GM06990 (cell line): ENCODE measurements at regions not wholly inside any gene's neighbourhood (a gene's known extent, or its start where the extent isn't known, plus 50 kb on each side); places are given as distances from the start of the nearest gene placed in this dataset.

Experiments used
- DNase-seq: peaks from one replicate; pipeline ENCODE4 v3.0.0-alpha.2; 2011; ENCODE audit not compliant: insufficient read length; ENCODE audit errors: extremely low read depth
- H3K27me3 ChIP-seq: replicated peaks from 2 replicates; pipeline ENCODE4 v1.6.0; 2011; ENCODE audit warnings: low read length; ENCODE audit not compliant: control insufficient read depth, insufficient read depth
- H3K36me3 ChIP-seq: 2 replicates; pipeline ENCODE4 v1.5.1; 2011; ENCODE audit warnings: low read length; ENCODE audit not compliant: control insufficient read depth, insufficient read depth
- H3K4me3 ChIP-seq: replicated peaks from 2 replicates; pipeline ENCODE4 v1.5.1; 2011; ENCODE audit warnings: low read depth, mild to moderate bottlenecking, control low read depth, low read length
- CTCF ChIP-seq: IDR thresholded peaks from 2 replicates; pipeline ENCODE4 v1.5.1; 2011; ENCODE audit warnings: low read length, control low read depth, mild to moderate bottlenecking, inconsistent platforms; ENCODE audit not compliant: insufficient read depth, poor library complexity, severe bottlenecking

GRCh38 chr1:37415611-37416244, 58.7 kb upstream of the ZC3H12A start:
- no peak for DNase-seq
- no peak for TF ChIP-seq CTCF

DNA sequence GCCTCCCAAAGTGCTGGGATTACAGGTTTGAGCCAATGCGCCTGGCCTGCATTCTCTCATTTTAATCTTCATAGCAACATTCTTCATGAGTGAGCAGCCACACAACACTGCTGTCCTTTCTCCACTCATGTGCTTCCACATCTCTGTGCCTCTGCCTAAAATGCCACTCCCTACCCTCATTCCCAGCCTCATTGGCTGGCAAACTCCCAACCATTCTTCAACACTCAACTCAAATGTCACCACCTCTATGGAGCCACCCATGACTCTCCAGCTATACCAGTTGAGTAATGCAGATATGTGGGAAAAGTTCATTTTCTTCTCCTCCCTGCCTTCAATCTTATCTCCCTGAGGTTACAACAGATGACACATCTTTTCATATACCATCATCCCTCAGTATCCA, 53.9 kb upstream of the ZC3H12A start:
- no peak for TF ChIP-seq CTCF
- no peaks in the 10 kb centered on the region for H3K27me3 ChIP-seq
- no peak for DNase-seq
- H3K36me3 ChIP-seq, result no peaks in the 10 kb centered on the region
- no peak overlapping the region for H3K4me3 ChIP-seq

More at GRCh38 chr1:37415611-37416244, 58.7 kb upstream of the ZC3H12A start:
- no peaks in the 10 kb centered on the region for H3K36me3 ChIP-seq
- H3K27me3 ChIP-seq, result no peaks in the 10 kb centered on the region
- no peak overlapping the region for H3K4me3 ChIP-seq

DNA sequence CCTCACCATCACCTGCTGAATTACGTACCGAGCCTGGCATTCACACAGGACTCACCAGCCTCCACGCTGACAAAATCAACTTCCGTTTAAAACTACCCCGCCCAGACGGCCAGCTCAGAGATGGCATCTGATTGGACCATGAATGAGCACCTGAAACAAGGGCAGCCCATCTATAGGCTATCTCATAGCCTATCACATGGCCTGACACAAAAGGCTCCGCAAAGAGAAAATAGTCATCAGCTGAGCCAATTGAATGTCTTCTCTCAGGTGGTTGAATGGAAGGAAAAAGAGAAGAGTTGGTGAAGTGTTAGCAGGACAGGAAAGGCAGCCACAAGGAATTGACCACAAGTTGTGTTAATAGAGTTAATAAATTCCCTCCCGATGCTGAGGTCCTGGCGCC, 50.6 kb upstream of the ZC3H12A start:
- Histone ChIP-seq H3K4me3 (no peak overlapping the region), H3K27me3 (no peaks in the 10 kb centered on the region), H3K36me3 (no peaks in the 10 kb centered on the region)
- TF ChIP-seq CTCF, result no peak
- no peak for DNase-seq

- H3K4me3 ChIP-seq, result no peak overlapping the region
- no peak for DNase-seq
- TF ChIP-seq CTCF, result no peak
- H3K36me3 ChIP-seq, result no peaks in the 10 kb centered on the region
- H3K27me3 ChIP-seq, result no peaks in the 10 kb centered on the region
Observed at GRCh38 chr1:37424523-37424922, 49.9 kb upstream of the ZC3H12A start.
